ENCODE measurements at regions not wholly inside any gene's neighbourhood (a gene's known extent, or its start where the extent isn't known, plus 50 kb on each side); places are given as distances from the start of the nearest gene placed in this dataset.

DNA sequence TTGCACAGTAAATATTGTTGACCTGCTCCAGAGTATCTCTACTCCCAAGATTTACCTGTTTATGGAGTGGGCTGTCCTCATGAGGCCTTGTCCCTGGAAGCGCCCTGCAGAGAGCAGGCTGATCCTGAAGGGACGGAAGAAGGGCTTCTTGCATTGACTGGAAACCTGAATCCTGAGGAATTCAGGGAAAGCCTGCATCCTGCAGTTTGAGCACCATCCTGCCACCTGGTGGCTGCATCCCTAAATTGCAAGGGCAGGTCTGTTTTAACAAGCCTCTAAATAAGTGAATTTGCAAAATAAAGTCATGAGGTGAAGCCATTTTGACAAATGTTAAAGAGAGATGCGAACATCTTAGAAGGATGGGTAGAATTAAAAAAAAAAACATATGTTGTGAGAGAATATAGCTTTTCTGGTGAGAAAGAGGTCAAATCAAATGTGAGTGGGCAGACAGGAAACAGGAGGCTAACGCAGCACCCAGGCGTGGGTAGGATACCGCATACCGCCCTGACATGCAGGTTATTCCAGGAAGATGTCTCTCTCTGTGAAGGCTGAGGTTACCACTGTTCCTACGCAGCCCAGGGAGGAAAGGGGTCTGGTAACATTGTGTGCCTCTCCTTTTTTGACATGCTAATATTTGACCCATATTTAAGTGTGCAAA lies 754.9 kb downstream of the RNF144A start:
- no peaks in the 10 kb centered on the region for H3K36me3 ChIP-seq (ENCODE audit: insufficient read depth)
- H3K4me3 ChIP-seq (IDR thresholded peaks at IDR 0.05; ENCODE audit: insufficient read depth, low read depth, low read length): no peak overlapping the region
- no peak overlapping the region for H3K4me2 ChIP-seq
- TF ChIP-seq, protein P1, sequence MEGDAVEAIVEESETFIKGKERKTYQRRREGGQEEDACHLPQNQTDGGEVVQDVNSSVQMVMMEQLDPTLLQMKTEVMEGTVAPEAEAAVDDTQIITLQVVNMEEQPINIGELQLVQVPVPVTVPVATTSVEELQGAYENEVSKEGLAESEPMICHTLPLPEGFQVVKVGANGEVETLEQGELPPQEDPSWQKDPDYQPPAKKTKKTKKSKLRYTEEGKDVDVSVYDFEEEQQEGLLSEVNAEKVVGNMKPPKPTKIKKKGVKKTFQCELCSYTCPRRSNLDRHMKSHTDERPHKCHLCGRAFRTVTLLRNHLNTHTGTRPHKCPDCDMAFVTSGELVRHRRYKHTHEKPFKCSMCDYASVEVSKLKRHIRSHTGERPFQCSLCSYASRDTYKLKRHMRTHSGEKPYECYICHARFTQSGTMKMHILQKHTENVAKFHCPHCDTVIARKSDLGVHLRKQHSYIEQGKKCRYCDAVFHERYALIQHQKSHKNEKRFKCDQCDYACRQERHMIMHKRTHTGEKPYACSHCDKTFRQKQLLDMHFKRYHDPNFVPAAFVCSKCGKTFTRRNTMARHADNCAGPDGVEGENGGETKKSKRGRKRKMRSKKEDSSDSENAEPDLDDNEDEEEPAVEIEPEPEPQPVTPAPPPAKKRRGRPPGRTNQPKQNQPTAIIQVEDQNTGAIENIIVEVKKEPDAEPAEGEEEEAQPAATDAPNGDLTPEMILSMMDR (conservative IDR thresholded peaks at IDR 0.05; ENCODE audit: low read depth, low read length): peak; percentile 81
- H3K79me2 ChIP-seq (ENCODE audit: insufficient read depth, low read depth): no peaks in the 10 kb centered on the region
- H3K27ac ChIP-seq: no peak overlapping the region
- no peak overlapping the region for H2AFZ ChIP-seq (ENCODE audit: low read depth)
- no peaks in the 10 kb centered on the region for H4K20me1 ChIP-seq (ENCODE audit: insufficient read depth)
- H3K9ac ChIP-seq: no peak overlapping the region
- no peaks in the 10 kb centered on the region for H3K27me3 ChIP-seq (ENCODE audit: insufficient read depth, low read depth)
- H3K4me1 ChIP-seq (ENCODE audit: low read depth, poor library complexity, severe bottlenecking): peaks cover 4% of the 10 kb centered on the region

DNA sequence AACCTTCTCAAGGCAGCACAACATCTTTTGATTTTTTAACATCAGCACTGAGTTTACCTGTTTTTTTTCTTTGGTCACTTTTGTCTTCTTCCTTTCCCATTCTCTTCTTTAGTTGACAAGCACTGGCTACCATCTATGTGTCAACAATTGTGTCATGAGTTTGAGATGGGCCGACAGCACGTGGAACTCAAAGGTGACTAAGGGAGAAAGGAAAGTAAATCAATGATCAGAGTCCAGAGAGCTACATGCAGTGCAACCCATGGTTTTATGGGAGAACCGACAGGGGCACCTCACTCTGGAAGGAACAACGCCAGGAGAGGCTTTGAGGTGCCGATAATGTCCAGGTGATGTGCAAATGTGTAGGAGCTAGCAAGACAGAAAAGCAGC lies 755.5 kb downstream of the RNF144A start:
- H3K9ac ChIP-seq: no peak overlapping the region
- no peak overlapping the region for H3K4me2 ChIP-seq
- no peak overlapping the region for H3K27ac ChIP-seq
- H2AFZ ChIP-seq (ENCODE audit: low read depth): no peak overlapping the region
- no peaks in the 10 kb centered on the region for H4K20me1 ChIP-seq (ENCODE audit: insufficient read depth)
- no peaks in the 10 kb centered on the region for H3K4me1 ChIP-seq (ENCODE audit: low read depth, poor library complexity, severe bottlenecking)
- no peaks in the 10 kb centered on the region for H3K79me2 ChIP-seq (ENCODE audit: insufficient read depth, low read depth)
- no peaks in the 10 kb centered on the region for H3K36me3 ChIP-seq (ENCODE audit: insufficient read depth)
- TF ChIP-seq, protein P1 (conservative IDR thresholded peaks at IDR 0.05; ENCODE audit: low read depth, low read length): no peak
- H3K27me3 ChIP-seq (ENCODE audit: insufficient read depth, low read depth): no peaks in the 10 kb centered on the region
- H3K4me3 ChIP-seq (IDR thresholded peaks at IDR 0.05; ENCODE audit: insufficient read depth, low read depth, low read length): no peak overlapping the region

DNA sequence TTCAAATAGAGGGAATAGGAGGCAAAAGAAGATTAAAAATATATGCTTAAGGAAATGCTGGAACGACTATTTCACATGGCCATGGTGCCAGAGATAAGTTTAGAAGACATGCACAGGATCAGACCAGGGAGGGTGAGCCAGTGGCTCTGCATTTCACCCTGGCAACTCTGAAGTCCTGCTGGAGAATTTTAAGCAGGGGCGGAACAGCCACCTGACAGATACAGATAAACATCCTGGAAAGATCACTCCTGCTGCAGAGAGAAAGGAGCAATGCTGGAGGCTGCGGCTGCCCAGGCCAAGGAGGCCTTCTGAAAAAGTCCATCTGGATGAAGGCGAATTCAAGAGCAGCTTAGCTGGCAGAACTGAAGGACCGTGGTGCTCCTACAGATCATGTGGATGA lies 755.9 kb downstream of the RNF144A start:
- Histone ChIP-seq H3K27me3 (ENCODE audit: insufficient read depth, low read depth) (no peaks in the 10 kb centered on the region), H3K9ac (no peak overlapping the region), H3K79me2 (ENCODE audit: insufficient read depth, low read depth) (no peaks in the 10 kb centered on the region), H3K4me3 (IDR thresholded peaks at IDR 0.05; ENCODE audit: insufficient read depth, low read depth, low read length) (no peak overlapping the region), H3K4me2 (no peak overlapping the region), H3K36me3 (ENCODE audit: insufficient read depth) (no peaks in the 10 kb centered on the region), H3K4me1 (ENCODE audit: low read depth, poor library complexity, severe bottlenecking) (no peaks in the 10 kb centered on the region), H4K20me1 (ENCODE audit: insufficient read depth) (no peaks in the 10 kb centered on the region), H3K27ac (no peak overlapping the region), H2AFZ (ENCODE audit: low read depth) (no peak overlapping the region)
- TF ChIP-seq, protein P1 (conservative IDR thresholded peaks at IDR 0.05; ENCODE audit: low read depth, low read length): no peak

DNA sequence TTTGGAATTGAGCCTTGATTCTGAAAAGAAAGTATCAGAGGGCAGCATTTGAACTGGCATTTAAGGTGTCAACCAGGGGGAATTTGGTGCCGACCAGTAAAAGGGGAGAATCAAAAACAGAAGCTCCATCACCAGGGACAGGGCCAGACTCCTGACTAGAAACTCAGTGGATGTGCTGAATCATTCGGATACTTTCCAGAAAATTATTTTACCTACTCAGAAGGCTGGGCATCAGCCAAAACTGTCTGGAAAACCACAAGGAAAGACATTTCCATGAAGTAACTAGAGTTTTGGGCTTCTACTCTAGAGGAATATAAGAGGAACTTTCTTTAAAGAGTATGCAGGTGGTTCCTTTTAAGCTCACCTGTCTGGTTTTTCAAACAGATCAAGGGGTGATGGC lies 756.6 kb downstream of the RNF144A start:
- no peaks in the 10 kb centered on the region for H3K27me3 ChIP-seq (ENCODE audit: insufficient read depth, low read depth)
- TF ChIP-seq, protein P1 (conservative IDR thresholded peaks at IDR 0.05; ENCODE audit: low read depth, low read length): no peak
- no peak overlapping the region for H2AFZ ChIP-seq (ENCODE audit: low read depth)
- H3K27ac ChIP-seq: no peak overlapping the region
- no peaks in the 10 kb centered on the region for H3K79me2 ChIP-seq (ENCODE audit: insufficient read depth, low read depth)
- no peaks in the 10 kb centered on the region for H3K36me3 ChIP-seq (ENCODE audit: insufficient read depth)
- H3K9ac ChIP-seq: no peak overlapping the region
- no peak overlapping the region for H3K4me2 ChIP-seq
- no peaks in the 10 kb centered on the region for H4K20me1 ChIP-seq (ENCODE audit: insufficient read depth)
- H3K4me1 ChIP-seq (ENCODE audit: low read depth, poor library complexity, severe bottlenecking): no peaks in the 10 kb centered on the region
- H3K4me3 ChIP-seq (IDR thresholded peaks at IDR 0.05; ENCODE audit: insufficient read depth, low read depth, low read length): no peak overlapping the region

All from KMS-11 (cell line).